ENCODE measurements at regions not wholly inside any gene's neighbourhood (a gene's known extent, or its start where the extent isn't known, plus 50 kb on each side); places are given as distances from the start of the nearest gene placed in this dataset.

GRCh38 chr5:35357973-35358372 is 127.7 kb upstream of the PRLR start:
- no peak for TF ChIP-seq POLR2AphosphoS5 (IDR thresholded peaks at IDR 0.05)
- TF ChIP-seq CTCF (IDR thresholded peaks at IDR 0.05) = no peak
